ENCODE measurements at regions not wholly inside any gene's neighbourhood (a gene's known extent, or its start where the extent isn't known, plus 50 kb on each side); places are given as distances from the start of the nearest gene placed in this dataset.

GRCh38 chr3:64351713-64352638 lies 126.7 kb upstream of the PRICKLE2 start:
- TF ChIP-seq SMC3 (IDR thresholded peaks at IDR 0.05) (no peak), CTCF (IDR thresholded peaks at IDR 0.05) (no peak), EP300 (IDR thresholded peaks at IDR 0.05) (no peak), POLR2A (IDR thresholded peaks at IDR 0.05; ENCODE audit: low read length) (no peak), CEBPB (IDR thresholded peaks at IDR 0.05) (no peak), EHMT2 (IDR thresholded peaks at IDR 0.05; ENCODE audit: low read depth) (no peak), RARB (CRISPR knock-in tag; IDR thresholded peaks at IDR 0.05) (no peak), ELK1 (IDR thresholded peaks at IDR 0.05; ENCODE audit: low read depth, low read length) (no peak), KDM1A (IDR thresholded peaks at IDR 0.05; ENCODE audit: low read depth) (no peak), BHLHE40 (IDR thresholded peaks at IDR 0.05; ENCODE audit: low read depth, low read length) (no peak)
